Ishikawa (cell line): ENCODE measurements at regions not wholly inside any gene's neighbourhood (a gene's known extent, or its start where the extent isn't known, plus 50 kb on each side); places are given as distances from the start of the nearest gene placed in this dataset.

Experiments
- CEBPB ChIP-seq: IDR thresholded peaks from 2 replicates; pipeline ENCODE4 v1.6.1; 2012
- CREB1 ChIP-seq: IDR thresholded peaks from 2 replicates; pipeline ENCODE4 v1.6.1; 2012; ENCODE audit warnings: low read depth
- EGR1 ChIP-seq: IDR thresholded peaks from 2 replicates; pipeline ENCODE4 v1.6.1; 2012
- EP300 ChIP-seq: IDR thresholded peaks from 2 replicates; pipeline ENCODE4 v1.6.1; 2012; ENCODE audit warnings: borderline replicate concordance
- FOXM1 ChIP-seq: IDR thresholded peaks from 2 replicates; pipeline ENCODE4 v1.6.1; 2012; ENCODE audit warnings: low read depth, borderline replicate concordance
- MAX ChIP-seq: IDR thresholded peaks from 2 replicates; pipeline ENCODE4 v1.6.1; 2012
- NFIC ChIP-seq: IDR thresholded peaks from 2 replicates; pipeline ENCODE4 v1.6.1; 2012
- RAD21 ChIP-seq: IDR thresholded peaks from 2 replicates; pipeline ENCODE4 v1.6.1; 2012; ENCODE audit warnings: low read depth
- TAF1 ChIP-seq: IDR thresholded peaks from 2 replicates; pipeline ENCODE4 v1.6.1; 2012; ENCODE audit warnings: low read depth, mild to moderate bottlenecking
- TCF12 ChIP-seq: IDR thresholded peaks from 2 replicates; pipeline ENCODE4 v1.6.1; 2012; ENCODE audit warnings: low read depth
- TEAD4 ChIP-seq: IDR thresholded peaks from 2 replicates; pipeline ENCODE4 v1.6.1; 2012
- USF1 ChIP-seq: IDR thresholded peaks from 2 replicates; pipeline ENCODE4 v1.6.1; 2012
- YY1 ChIP-seq: IDR thresholded peaks from 2 replicates; pipeline ENCODE4 v1.6.1; 2012; ENCODE audit warnings: low read depth
- ZBTB7A ChIP-seq: IDR thresholded peaks from 2 replicates; pipeline ENCODE4 v1.6.1; 2012; ENCODE audit warnings: low read depth
- TF ChIP-seq, protein P1 (sequence below): IDR thresholded peaks from 2 replicates; pipeline ENCODE4 v1.6.1; 2012; ENCODE audit warnings: low read depth, mild to moderate bottlenecking

DNA sequence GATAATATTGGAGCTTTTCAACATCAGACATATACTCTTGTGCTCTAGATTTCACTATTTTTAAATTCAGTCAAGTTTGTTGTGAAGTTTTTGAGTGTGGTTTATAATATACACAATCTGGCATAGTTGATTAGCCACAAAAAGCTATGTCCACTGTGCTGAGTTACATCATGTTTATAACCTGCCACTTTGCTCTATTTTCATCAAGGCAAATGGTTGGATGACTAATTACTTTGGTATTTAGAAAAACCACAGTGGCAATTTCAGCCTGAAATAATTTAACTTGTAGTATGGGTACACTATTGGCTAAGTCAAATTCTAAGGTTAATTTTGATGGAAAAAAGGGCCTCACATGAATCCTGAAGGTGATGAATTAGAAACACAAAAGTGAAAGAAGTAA is 262.6 kb downstream of the C4orf33 start:
- TF ChIP-seq CEBPB = 0 out of 2 replicates have a peak, but pooled peaks have one; percentile 9
- no peak for TF ChIP-seq EGR1
- TF ChIP-seq TEAD4 = peak; percentile 24; the same call in 1 of the 2 replicates

- TF ChIP-seq TEAD4 (no peak), MAX (no peak), EP300 (no peak), CEBPB (no peak), CREB1 (no peak), TAF1 (no peak), USF1 (no peak), EGR1 (no peak), ZBTB7A (no peak), FOXM1 (no peak), TCF12 (no peak), NFIC (no peak), RAD21 (no peak), YY1 (no peak)
- TF ChIP-seq, protein P1, sequence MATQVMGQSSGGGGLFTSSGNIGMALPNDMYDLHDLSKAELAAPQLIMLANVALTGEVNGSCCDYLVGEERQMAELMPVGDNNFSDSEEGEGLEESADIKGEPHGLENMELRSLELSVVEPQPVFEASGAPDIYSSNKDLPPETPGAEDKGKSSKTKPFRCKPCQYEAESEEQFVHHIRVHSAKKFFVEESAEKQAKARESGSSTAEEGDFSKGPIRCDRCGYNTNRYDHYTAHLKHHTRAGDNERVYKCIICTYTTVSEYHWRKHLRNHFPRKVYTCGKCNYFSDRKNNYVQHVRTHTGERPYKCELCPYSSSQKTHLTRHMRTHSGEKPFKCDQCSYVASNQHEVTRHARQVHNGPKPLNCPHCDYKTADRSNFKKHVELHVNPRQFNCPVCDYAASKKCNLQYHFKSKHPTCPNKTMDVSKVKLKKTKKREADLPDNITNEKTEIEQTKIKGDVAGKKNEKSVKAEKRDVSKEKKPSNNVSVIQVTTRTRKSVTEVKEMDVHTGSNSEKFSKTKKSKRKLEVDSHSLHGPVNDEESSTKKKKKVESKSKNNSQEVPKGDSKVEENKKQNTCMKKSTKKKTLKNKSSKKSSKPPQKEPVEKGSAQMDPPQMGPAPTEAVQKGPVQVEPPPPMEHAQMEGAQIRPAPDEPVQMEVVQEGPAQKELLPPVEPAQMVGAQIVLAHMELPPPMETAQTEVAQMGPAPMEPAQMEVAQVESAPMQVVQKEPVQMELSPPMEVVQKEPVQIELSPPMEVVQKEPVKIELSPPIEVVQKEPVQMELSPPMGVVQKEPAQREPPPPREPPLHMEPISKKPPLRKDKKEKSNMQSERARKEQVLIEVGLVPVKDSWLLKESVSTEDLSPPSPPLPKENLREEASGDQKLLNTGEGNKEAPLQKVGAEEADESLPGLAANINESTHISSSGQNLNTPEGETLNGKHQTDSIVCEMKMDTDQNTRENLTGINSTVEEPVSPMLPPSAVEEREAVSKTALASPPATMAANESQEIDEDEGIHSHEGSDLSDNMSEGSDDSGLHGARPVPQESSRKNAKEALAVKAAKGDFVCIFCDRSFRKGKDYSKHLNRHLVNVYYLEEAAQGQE = no peak
Measured at GRCh38 chr4:129359461-129359860, 263.5 kb downstream of the C4orf33 start.

- no peak for TF ChIP-seq TEAD4
- TF ChIP-seq MAX = no peak
- peak; percentile 91 for TF ChIP-seq RAD21
Measured at GRCh38 chr4:129362691-129363274, 266.8 kb downstream of the C4orf33 start.

- TF ChIP-seq RAD21 = no peak
- TF ChIP-seq, protein P1 = no peak
Measured at GRCh38 chr4:129364747-129365452, 268.9 kb downstream of the C4orf33 start.

- TF ChIP-seq CREB1 (no peak), YY1 (no peak), ZBTB7A (no peak), CEBPB (no peak), MAX (no peak), FOXM1 (no peak), USF1 (no peak), RAD21 (no peak), TCF12 (no peak), EGR1 (no peak), TEAD4 (no peak), TAF1 (no peak), EP300 (no peak), NFIC (no peak)
- TF ChIP-seq, protein P1 = no peak
Measured at GRCh38 chr4:129369361-129370010, 273.5 kb downstream of the C4orf33 start.
